ENCODE measurements at regions not wholly inside any gene's neighbourhood (a gene's known extent, or its start where the extent isn't known, plus 50 kb on each side); places are given as distances from the start of the nearest gene placed in this dataset.

- Histone ChIP-seq H2AK5ac (ENCODE audit: low read depth, low read length) (peak overlapping the region; percentile 99), H2AFZ (replicated peaks; ENCODE audit: low read length, poor library complexity) (peak overlapping the region; percentile 89), H3K27ac (ENCODE audit: insufficient read depth, low read length) (peak overlapping the region; percentile 99), H4K20me1 (ENCODE audit: insufficient read depth, low read length) (no peaks in the 10 kb centered on the region), H2BK5ac (ENCODE audit: low read depth, low read length, poor library complexity, severe bottlenecking) (peak overlapping the region; percentile 99), H3K4me1 (ENCODE audit: control insufficient read depth, insufficient read depth, low read length) (peaks cover 32% of the 10 kb centered on the region), H3K4me2 (ENCODE audit: low read depth, low read length) (peak overlapping the region; percentile 56), H2BK15ac (ENCODE audit: low read depth, low read length) (peak overlapping the region; percentile 97), H3K9me1 (ENCODE audit: insufficient read depth, low read length) (peaks cover 8% of the 10 kb centered on the region), H3K79me1 (ENCODE audit: low read depth in 1 of 2, low read length in 2 of 2) (peaks cover 0 to 6% of the 10 kb centered on the region in 2 experiments; a peak in 1 of 4 replicates), H3K36me3 (ENCODE audit: control insufficient read depth, insufficient read depth, low read length) (no peaks in the 10 kb centered on the region), H4K5ac (ENCODE audit: low read depth, low read length) (peak overlapping the region; percentile 97), H3K9ac (ENCODE audit: low read depth, low read length) (peak overlapping the region; percentile 69; the same call in 1 of the 2 replicates), H4K91ac (ENCODE audit: insufficient read depth, low read depth, low read length) (peak overlapping the region; percentile 100), H3K14ac (replicated peaks; ENCODE audit: low read depth, low read length) (peak overlapping the region; percentile 98), H3K18ac (ENCODE audit: low read depth, low read length) (peak overlapping the region; percentile 100), H2BK120ac (ENCODE audit: low read depth, low read length) (peak overlapping the region; percentile 100), H3K9me3 (ENCODE audit: control insufficient read depth, insufficient read depth, low read length) (no peaks in the 10 kb centered on the region), H2BK20ac (ENCODE audit: low read depth, low read length) (peak overlapping the region; percentile 100), H3K27me3 (ENCODE audit: control insufficient read depth, insufficient read depth, low read length) (no peaks in the 10 kb centered on the region), H3K56ac (ENCODE audit: extremely low read depth, insufficient read depth, low read length) (peak overlapping the region; percentile 100), H3K23ac (ENCODE audit: low read depth, low read length) (peak overlapping the region; percentile 100), H4K8ac (ENCODE audit: low read depth in 2 of 2, low read length in 2 of 2) (peak overlapping the region; percentile 94 to 98), H3K4me3 (ENCODE audit: insufficient read depth, low read depth, low read length) (no peak overlapping the region), H2AK9ac (replicated peaks; ENCODE audit: low read depth, low read length, poor library complexity) (peak overlapping the region; percentile 96), H3K4ac (ENCODE audit: low read depth, low read length) (peak overlapping the region; percentile 100)
- no CpG with 5 or more reads among the region's 4 CpGs for WGBS, 2 experiments (ENCODE audit: extremely low coverage in 2 of 2, insufficient read length in 1 of 2)
- TSS peak; percentile 70 for BruUV-seq (replicated peaks)
- ChIA-PET POLR2A (ENCODE audit: unreplicated experiment) (no interaction called here), CTCF (interaction anchor here (1.2 to 1.5 kb wide), 2 partner anchors 12 to 94 kb away, joined by 3 to 4 read pairs; no protein-coding TSS in a partner anchor)
- in situ Hi-C loops (cut with MboI; ENCODE audit: low sequenced_read_pairs), result loop anchor here (10.0 kb wide), 1 partner anchor 84 kb away; no protein-coding TSS in a partner anchor
- DNase-seq (peak; percentile 91), ATAC-seq (ENCODE audit: low read depth) (peak; percentile 59)
- intact Hi-C loops (cut with micrococcal nuclease), result loop anchor here (1.0 kb wide), 1 partner anchor 39 kb away; no protein-coding TSS in a partner anchor
- dilution Hi-C loops (cut with HindIII; ENCODE audit: low sequenced_read_pairs, unreplicated experiment), result no loop called here
- TF ChIP-seq NFE2L2 (IDR thresholded peaks at IDR 0.05; ENCODE audit: low read depth, low read length) (no peak), RAD21 (IDR thresholded peaks at IDR 0.05; ENCODE audit: low read length) (no peak), MAZ (IDR thresholded peaks at IDR 0.05; ENCODE audit: borderline replicate concordance, low read depth, low read length) (no peak), CTCF (conservative IDR thresholded peaks at IDR 0.05; ENCODE audit: low read depth, low read length) (no peak), POLR2A (IDR thresholded peaks at IDR 0.05; ENCODE audit: low read depth, low read length) (no peak), MXI1 (IDR thresholded peaks at IDR 0.05; ENCODE audit: borderline replicate concordance, low read depth, low read length) (no peak), ELK1 (IDR thresholded peaks at IDR 0.05; ENCODE audit: borderline replicate concordance, low read depth, low read length) (no peak), USF2 (IDR thresholded peaks at IDR 0.05; ENCODE audit: low read depth, low read length) (no peak), CEBPB (IDR thresholded peaks at IDR 0.05; ENCODE audit: low read depth, low read length) (no peak), MAFK (IDR thresholded peaks at IDR 0.05; ENCODE audit: low read depth, low read length) (peak; percentile 18; the same call in 1 of the 2 replicates), CHD1 (IDR thresholded peaks at IDR 0.05; ENCODE audit: low read depth, low read length) (no peak), RFX5 (IDR thresholded peaks at IDR 0.05; ENCODE audit: low read depth, low read length) (no peak), SMC3 (IDR thresholded peaks at IDR 0.05; ENCODE audit: low read depth, low read length) (no peak), FOS (IDR thresholded peaks at IDR 0.05; ENCODE audit: low read depth, low read length) (peak; percentile 81)
Measured at GRCh38 chr20:11810311-11811083, 107.2 kb upstream of the BTBD3 start.
